T-helper 22 cell (primary cell): ENCODE measurements at regions not wholly inside any gene's neighbourhood (a gene's known extent, or its start where the extent isn't known, plus 50 kb on each side); places are given as distances from the start of the nearest gene placed in this dataset.
"Not testable (repeated sequence)": the region's sequence is repeated elsewhere in the genome, so short reads cannot be mapped to it uniquely, and the experiment has no call there.

Experiments used
- DNase-seq: peaks from one replicate; pipeline ENCODE4 v3.0.0-alpha.2; 2020; ENCODE audit warnings: low read depth

- DNase-seq = no peak
Measured at GRCh38 chr5:39544941-39545340, 120.2 kb upstream of the DAB2 start.

DNA sequence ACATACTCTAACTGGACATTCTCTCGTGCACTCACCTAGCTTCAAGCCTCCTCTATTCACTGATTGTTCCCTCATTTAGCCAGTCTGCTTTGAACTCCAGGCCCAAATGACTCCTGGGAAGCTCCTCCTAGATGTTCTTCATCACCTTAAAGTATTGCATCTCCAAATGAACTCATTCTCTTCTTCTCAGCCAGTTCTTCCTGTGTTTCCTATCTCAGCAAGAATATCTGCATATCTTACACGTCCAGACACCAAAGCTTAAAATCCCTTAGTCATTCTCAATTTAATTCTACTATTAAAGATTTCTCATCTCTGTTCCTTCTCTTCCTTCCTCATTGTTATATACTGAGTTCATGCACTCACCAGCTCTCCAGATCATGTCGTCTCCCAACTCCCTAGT is 118.6 kb upstream of the DAB2 start:
- DNase-seq = no peak

DNA sequence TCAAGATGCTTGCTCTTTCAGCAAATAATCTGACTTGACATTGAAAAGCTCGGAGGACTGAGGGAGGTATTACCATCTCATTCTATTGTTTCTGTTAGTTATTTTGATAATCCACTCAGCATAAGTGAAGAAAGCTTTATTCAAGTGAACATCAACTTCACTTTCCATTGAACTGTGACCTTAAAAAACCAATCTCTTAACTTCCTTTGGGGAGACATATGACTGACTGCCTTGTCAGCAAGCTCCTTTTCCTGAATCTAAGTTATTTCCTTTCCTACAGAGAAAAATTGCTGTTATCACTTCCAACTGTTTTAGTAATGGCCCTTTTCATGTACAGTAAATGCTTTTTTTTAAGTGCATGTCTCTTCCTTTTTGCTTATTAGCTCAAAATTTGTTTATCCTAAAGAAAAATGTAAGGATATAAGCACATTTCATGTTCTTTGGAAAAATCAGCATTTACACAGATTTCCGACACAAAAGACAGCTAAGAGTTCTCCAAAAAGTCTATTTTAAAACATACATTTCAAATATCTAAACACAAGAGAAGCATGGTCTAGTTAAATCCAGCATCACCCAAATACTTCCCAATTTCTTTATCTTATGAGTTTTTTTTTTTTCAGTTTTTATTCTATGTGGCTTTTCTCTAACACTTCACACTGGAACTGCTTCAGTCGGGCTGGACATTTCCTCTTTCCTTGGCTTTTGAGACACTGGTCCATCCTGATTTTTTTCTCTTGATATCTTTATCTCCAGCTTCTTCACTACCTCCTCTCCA is 117.9 kb upstream of the DAB2 start:
- DNase-seq = no peak

- DNase-seq = no peak
Measured at GRCh38 chr5:39541920-39542319, 117.1 kb upstream of the DAB2 start.

DNA sequence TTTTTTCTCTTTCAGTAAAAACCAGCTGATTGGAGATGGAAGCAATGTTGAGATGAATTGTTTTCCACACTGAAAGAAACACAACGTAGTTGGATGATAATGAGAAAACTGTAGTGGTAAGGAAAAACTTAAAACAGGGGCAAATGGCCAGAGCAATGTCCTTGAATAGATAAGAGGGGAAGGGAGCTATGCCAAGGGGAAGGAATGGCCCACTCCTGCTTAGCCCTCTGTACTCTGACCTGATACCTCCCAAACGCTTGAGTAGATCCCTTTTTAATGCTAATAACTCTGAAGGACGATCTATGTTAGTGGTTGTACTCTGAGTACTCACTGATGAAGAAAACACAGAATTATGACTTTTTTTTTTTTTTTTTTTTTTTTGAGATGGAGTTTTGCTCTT is 114.7 kb upstream of the DAB2 start:
- no peak for DNase-seq

GRCh38 chr5:39534690-39535089 is 109.9 kb upstream of the DAB2 start:
- DNase-seq = no peak

DNA sequence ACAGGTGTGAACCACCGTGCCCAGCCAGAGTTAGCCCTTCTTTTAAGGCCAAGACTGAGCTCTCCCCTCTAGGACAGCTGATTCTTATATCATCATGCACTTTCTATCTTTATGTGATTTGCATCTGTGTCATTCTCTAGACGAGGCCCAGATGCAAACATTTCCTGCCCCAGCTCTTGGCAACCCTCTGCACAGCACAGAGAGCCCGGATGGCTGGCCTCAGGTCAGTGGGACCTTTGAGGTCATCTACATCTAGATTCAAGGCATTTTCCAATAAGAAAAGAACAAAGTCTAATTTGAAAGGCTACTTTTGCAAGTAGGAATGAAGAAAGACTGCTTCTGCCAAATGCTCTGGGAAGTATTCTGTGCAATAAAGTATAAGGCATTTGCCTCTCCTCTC is 109.0 kb upstream of the DAB2 start:
- no peak for DNase-seq

DNA sequence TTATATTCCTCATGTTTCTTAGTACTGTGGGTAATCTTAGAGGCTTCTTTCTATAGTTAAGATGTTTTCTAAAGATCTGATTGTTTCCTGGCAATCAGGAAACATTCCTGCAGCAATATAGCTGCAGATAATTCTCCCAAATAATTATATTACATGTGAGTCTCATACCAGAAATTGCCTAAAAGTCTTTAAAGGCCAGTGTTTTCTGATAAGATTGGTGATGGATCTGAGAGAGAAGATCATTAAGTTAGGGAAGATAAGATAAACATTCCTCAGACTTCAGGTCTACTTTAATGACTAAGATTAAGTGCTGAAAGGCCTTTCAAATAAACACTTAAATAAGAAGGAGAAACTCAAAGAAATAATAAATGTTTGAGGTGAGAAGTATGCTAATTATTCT is 107.7 kb upstream of the DAB2 start:
- DNase-seq = no peak

DNA sequence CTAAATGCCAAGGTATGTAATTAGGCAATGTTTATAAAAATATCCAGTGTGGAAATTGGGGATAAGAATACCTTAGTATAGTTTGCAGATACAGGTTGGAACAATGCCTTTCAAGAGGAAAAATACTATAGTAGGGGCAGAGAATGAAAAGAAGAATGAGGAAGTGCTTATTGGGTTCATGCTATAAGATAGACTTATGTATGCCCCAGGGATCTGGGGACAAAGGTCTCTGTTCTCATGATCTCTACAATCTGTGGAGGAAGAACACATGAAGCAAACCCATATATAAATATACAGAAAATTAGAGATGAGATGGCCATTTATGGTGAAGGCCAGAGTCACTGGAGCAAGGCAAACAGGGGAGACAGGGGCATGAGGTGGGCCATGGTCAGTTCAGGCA is 106.5 kb upstream of the DAB2 start:
- DNase-seq = no peak

DNA sequence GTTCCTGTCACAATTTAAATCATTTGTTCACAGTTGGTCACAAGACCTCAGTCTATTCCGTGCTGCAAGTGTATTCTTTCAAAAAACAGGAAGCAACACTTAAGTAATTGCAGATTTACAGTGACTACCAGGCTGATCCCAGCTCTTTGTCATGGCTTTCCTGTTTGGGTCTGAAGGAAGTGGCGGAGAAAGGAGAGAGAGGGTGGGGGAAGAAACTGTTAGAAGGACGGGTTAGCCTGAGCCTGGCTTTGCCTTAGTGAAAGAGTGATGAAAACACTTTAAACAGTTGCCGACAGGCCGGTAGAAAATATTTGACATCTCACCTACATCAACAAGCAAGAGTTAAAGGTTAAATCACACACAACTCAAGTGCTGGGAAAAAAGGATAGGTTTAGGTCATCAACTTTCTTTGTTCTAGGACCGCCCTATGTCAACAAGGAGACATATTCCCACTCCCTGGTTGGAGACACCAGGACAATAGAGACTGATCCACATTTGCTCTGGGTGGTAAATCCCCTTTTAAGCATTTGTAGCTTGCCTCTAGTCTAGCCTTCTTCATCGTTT is 102.2 kb upstream of the DAB2 start:
- DNase-seq = no peak

DNA sequence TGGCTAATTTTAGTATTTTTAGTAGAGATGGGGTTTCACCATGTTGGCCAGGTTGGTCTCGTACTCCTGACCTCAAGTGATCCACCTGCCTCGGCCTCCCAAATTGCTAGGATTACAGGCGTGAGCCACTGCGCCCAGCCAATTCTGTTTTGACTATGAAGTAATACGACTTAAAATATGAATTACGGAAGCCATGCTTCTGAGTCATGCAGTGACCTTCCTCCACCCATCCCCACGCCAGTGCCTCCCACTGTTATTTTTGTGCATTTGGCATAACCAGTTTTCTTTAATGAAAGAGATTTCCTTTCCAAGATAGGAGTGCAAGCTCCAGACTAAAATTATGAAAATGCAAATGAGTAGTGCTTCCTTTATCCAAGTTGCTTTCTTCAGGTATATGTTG is 101.0 kb upstream of the DAB2 start:
- not testable (repeated sequence) for DNase-seq

DNA sequence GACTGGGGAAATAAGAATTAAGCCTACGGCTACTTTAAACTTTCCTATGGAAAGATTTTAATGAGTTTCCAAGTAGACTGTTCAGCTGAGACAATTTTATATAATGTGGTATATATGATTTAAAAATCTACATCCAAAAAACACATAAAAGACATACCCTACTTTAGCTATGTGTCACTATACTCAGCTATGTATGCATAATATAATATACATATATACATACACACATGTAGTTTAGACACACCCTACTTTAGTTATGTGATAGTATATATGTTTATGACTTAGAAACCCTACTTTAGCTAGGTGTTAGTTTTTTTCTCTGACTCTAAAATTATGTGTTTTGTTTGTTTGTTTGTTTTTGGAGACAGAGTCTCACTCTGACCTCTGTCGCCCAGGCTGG is 100.5 kb upstream of the DAB2 start:
- DNase-seq = no peak

GRCh38 chr5:39523821-39524220 is 99.0 kb upstream of the DAB2 start:
- no peak for DNase-seq

DNA sequence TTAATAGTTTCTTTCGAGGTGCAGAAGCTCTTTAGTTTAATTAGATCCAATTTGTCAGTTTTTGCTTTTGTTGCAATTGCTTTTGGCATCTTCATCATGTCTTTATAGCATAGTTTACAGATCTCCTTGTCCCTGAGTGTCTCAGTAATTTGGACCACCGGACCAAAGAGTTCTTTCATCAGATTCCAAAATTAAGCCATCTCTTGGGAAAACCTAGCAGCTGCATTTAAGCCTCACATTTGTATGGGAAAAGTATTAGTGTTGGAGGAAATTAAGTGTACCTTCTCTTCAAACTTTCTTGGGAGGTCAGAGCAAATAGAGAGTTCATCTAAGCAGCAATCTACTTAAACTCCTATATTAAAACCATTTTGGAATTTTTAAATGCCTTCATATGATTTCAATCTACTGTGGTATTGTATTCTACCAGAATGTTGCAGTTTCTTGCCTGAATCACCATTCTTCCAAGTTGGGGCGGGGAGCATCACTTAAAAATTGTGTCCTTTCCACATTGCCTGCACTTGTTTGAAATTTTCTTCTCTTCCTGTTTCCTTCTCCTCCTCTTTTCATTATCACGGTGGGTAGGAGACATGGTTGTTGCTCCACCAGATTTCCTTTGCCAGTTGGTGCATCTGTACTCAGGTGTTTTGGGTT is 97.3 kb upstream of the DAB2 start:
- DNase-seq = no peak

- DNase-seq = no peak
Measured at GRCh38 chr5:39521098-39521860, 96.5 kb upstream of the DAB2 start.

- DNase-seq = no peak
Measured at GRCh38 chr5:39520232-39520572, 95.4 kb upstream of the DAB2 start.

DNA sequence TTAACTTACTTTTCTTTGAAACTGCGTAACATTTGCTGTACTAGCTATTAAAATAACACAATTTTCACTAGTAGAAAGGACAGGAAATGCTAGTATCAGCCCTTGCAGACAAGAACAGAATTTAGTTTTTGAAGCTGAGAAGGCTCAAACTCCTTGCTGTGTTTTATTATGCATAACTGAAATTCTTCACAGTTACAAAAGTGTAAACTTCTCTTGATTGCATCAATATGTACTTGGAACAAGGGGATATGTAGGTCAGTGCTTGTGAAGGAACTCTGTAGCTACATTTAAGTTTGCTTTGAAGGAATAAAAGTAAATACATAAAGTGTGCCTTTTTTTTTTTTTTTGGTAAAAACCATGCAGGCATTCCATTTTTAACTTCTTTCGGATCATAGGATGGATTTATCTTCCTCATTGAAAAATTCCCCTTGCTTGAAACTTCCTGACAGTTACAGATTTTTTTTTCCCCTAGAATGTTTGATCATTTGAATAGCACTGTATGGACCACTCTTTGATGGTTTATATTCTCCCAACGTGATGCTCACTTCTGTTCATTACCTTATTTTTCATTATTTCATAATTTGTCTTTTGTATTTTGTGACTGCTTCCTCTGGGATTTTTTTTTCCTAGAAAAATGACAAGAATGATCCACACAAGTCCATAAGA is 94.9 kb upstream of the DAB2 start:
- DNase-seq = no peak

DNA sequence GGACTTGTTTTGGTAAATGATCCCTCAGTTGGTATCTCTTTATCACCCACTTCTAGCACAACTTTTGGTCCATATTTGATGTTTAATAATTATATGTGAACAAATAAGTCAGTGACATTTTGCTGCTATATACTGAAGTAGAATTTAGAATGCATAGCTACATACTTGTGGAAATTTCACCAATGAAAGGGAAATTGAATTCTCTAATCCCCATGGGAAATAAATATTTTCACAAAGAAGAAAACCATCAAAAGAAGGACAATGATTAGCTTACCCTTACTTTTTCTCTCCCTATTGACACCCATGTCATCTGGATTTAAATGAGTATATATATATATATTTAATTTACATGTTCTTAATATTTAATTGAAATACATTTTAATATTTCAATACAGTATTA is 94.3 kb upstream of the DAB2 start:
- DNase-seq = no peak

DNA sequence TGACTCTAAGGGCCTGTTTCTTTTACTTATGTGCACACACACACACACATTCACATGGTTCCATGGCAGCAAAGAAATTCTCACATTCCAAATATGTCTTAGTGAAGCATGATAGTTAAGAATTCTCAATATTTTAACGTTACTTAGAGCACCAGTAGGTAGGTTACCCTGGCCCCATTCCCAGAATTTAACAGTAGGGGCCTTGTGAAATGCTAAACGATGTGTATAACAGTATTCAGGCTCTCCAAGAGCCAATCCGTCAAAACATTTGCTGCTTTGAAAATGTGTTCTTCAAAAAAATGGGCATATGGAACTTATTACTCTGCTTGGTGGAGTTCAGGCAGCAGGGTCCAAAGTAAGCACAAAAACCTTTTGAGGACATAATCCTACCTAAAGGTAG is 93.7 kb upstream of the DAB2 start:
- DNase-seq = no peak

GRCh38 chr5:39517800-39518199 is 93.0 kb upstream of the DAB2 start:
- no peak for DNase-seq

DNA sequence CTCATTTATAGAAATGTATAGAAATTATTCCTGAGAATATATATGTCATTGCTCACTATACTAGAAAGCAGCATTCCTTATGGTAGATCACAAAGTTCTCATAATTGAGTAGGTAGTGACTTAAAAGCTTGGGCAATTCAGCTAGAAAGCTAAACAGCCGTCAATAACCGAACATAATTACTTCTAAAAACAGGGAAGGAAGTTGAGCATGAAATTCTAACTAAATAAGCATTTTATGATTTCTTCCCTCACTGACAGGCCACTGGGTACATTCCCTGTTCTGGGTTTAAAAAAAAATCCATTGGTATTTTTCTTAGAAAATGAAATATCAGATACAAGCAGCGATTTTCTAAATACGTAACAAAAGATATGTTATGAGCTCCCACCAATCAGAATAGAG is 91.1 kb upstream of the DAB2 start:
- DNase-seq = no peak

DNA sequence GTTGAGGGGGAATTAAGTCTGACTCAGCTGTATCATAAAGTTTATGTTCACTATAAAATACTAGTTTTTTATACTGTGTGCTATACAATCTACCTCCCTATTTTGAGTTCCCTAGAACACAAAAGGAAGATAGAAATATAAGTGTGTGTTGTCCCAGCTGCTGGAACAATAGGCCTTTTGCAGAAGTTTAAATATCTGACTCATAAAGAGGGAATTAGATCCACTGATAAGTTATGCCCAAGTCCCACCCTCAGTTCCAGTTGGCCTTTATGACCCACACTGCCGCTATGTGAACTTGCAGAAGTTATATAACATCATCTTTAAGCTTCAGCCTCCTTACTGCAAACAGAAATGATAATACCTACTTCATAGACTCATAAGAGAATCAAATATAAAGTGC is 88.5 kb upstream of the DAB2 start:
- no peak for DNase-seq

GRCh38 chr5:39506211-39506610 is 81.4 kb upstream of the DAB2 start:
- DNase-seq = no peak
